ENCODE measurements at regions not wholly inside any gene's neighbourhood (a gene's known extent, or its start where the extent isn't known, plus 50 kb on each side); places are given as distances from the start of the nearest gene placed in this dataset.

GRCh38 chr5:89981878-89982773 is 427.4 kb downstream of the CETN3 start:
- no peak for DNase-seq

DNA sequence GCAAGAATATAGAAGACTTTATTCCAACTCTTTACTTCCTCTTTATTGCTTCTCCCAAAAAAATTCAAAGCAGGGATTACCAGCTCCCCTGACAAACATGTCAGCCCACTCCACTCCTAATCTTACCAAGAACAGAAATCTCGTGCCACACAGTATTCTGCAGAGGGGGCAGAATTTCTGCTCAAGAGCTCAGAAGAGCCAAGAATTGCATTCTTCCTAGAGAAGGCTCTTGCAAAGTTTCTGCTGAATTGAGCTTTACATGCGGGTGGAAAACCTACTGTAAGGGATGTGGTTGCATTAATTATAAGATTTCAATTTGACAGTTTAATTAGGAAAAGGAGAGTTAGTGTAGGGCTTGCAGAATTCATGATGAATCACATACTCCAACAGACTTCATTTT is 428.5 kb downstream of the CETN3 start:
- no peak for DNase-seq

GRCh38 chr5:89973516-89973915 is 436.0 kb downstream of the CETN3 start:
- DNase-seq, result no peak

DNA sequence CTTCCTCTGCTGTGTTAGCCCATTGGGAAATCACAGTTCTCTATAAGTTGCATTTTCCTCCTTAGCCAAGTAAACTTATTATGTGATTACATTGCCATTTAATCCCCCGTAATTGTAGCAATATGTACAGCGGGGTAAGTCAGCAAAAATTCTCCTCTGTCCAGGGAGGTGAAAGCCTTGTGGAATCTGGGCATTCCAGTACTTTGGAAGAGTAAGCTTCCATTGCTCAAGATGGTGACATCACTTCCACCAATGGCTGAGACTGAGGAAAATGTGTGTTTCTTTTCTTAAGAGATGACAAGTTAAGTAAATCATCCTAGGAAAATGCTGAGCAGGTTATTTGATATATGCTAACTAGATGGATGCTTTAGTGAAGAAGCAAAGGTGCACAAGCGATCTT is 436.7 kb downstream of the CETN3 start:
- DNase-seq, result no peak

DNA sequence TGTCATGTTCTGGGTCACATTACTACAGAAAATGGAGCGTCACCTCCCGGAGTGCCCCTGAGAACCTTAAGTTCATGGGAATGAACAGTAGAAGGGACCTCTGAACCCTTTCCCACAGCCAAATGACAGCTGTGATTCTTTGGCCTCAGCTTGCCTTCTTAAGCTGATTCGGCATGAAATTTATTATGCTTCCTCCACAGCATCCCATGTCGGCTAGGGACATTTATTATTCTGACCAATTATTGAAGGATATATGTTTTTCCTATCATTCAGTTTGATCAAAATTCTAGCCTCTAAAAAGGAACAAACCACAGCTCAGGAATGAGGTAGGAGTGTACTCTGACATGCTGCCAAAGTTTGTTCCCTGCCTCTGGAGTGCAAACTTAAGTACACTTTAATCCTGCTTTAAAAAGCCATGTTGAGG is 440.6 kb downstream of the CETN3 start:
- no peak for DNase-seq

DNA sequence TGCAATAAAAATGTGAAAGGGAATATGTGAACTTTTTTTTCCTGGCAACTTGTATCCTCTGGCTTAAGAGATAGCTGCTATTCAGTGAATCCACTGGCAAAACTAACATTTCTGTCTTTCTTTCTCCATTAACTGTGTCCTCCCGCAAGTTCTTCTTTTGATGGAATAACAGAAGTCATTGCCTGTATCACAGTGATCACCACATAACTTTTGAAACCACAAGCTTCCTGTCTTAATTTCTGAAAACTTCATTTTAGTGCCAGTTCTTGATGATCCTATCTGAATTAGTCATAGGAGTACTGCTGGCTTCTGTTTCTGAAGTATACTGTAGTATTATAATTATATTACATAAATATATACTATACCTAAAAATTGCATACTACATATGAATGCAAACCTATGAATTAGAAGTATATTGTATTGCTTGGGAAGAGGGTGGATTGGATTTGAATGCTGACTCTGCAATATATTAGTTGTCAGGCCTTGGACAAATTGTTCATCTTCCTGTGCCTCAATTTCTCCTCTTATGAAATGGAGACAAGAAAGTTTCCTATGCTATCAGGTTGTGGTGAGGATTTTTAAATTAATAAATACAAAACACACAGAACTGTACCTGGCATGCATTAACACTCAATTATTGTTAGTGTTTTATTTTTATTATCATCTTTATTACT is 441.6 kb downstream of the CETN3 start:
- DNase-seq, result no peak

DNA sequence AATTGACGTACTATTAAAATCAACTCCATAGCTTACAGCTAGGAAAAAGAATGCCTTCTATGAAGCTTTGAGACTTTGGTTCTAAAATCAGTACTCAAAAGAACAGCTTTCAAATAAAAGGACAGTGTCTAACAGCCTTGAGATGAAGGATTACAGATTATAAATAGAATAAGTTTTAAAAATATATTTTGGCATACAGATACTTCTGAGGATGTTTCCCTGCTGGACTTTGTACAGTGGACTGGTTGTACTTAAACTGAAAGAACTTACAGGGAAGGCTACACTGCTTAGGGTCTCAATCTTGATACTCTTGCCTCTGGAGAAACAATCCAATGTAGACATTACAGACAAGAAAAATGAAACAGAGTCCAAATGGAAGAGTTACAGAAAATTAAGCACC is 452.7 kb downstream of the CETN3 start:
- DNase-seq, result no peak

DNA sequence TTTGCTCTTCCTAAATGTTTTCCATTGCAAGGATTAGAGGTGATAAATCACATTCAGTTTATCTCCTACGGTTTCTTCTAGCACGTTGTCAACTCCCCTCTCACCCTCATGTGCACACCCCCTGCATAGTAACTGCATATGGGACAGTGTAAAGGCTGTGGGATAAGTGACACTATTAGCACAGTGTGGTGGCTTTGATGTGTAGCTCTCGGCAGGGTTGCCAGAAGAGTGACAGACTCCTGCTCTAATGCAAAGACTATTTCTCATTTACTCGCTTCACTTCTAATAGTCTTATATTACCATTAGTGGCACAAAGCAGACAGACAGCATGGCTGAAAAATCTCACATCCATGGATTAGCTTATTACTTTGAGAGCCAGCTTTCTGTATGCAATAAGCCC is 454.6 kb downstream of the CETN3 start:
- DNase-seq, result no peak

DNA sequence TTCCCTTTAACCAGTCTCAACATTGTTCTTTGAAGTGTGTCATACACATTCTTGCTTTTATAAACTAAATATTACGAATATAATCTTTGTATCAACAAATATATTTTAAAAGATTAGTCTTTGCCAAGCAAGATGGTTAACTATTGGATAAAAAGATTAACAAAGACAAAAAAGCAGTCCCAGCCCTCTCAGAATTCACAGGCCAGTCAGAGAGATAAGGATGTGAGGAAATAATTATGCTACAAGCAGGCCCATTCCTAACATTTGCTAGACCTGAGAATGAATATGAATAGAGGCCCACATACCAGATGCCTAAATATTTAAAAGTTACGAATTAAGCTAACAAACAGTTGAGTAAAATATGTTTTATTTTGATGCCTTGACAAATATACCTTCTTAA is 457.7 kb downstream of the CETN3 start:
- DNase-seq, result no peak

DNA sequence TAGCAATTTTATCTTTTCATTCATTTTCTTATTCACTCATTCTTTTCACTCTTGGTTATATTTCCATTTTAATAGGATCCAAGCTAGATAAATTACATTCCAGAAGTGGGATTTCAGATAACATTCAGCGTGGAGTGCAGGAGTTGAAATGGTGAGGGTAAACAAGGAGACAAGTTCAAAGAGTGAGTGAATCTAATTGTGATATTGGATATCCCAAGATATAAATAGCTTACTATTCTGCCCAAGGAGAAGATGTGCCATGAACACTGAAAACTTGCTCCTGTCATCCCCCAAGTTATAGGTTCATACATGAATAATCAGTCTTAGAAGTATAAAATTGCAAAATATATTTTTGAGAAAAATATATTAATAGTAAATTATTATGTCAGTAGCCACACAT is 459.3 kb downstream of the CETN3 start:
- DNase-seq, result no peak

- DNase-seq, result no peak
These were observed 460.6 kb downstream of the CETN3 start for GRCh38 chr5:89948977-89949376.

DNA sequence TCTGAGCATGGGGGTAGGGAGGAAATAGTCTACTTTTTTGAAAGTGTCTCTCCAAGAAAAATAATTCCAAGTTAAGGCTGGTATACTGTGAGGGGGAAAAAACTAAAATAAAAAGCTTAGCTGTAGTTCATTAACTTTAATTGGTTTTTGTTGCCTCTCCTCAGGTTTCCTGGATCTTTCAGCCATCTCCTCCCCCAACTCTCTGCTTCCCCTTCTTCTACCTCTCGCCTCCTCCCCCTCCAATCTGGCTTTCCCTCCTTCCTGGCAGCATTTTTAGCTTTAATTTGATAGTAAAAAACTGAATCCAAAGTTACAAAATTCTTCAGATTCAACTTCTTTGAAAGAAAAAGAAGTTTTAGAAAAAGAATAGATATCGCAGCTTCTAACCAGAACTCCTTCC is 462.6 kb downstream of the CETN3 start:
- no peak for DNase-seq

DNA sequence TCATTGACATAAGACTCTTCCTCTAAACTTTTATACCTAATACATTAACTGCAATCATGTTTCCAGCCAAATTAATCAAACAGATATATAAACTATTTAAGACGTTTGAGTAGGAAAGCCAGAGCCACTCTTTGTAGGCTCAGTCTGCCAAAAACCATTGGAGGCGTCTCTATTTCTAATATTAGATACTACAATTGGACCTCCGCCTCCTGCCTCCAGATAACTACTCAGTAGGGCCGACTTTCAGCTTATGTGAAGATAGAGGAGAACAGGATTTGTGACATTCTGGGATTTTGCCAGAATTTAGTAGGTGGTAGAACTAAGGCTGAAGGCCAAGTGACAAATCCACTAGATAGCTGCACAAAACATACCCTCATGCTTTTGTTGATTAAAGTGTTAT is 463.0 kb downstream of the CETN3 start:
- DNase-seq, result no peak

- DNase-seq, result no peak
These were observed 467.4 kb downstream of the CETN3 start for GRCh38 chr5:89942171-89942570.

- no peak for DNase-seq
These were observed 473.0 kb downstream of the CETN3 start for GRCh38 chr5:89936576-89936975.

GRCh38 chr5:89934069-89934468 is 475.5 kb downstream of the CETN3 start:
- no peak for DNase-seq

- no peak for DNase-seq
These were observed 476.8 kb downstream of the CETN3 start for GRCh38 chr5:89932771-89933181.

DNA sequence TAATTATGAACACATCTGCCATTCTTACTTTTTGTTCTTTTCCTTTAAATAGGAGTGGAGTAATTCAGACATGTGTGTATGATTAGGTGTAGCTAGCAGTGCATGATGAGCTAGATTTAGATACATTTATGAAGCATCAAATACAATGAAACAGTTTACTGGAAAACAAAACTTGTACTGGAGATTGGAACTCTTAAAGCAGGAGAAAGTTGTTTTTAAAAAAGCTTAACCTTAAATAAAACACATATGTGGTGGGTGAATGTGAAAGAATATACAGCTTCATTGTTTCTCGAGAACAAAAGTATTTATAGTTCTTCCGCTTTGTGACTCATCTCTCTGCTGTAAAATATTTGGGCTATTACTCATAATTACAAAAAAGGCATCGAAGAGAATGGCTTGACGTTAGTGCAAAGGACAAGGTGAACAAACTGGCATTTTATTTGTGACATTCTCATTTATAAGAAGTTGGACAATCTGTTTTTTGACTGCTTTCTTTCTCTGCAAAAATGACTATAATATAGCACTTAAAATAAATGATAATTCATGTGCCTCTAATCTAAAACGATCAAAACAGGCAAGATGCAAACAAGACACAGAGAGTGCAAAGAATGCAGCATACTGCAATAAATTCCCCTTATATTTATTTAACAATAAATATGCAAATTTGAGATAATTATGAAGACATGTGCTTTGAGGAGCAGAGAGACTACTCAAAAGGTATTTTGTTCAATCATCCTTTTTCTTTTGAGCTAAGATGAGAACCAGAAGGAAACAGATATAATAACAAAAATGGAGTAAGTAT is 478.8 kb downstream of the CETN3 start:
- no peak for DNase-seq

DNA sequence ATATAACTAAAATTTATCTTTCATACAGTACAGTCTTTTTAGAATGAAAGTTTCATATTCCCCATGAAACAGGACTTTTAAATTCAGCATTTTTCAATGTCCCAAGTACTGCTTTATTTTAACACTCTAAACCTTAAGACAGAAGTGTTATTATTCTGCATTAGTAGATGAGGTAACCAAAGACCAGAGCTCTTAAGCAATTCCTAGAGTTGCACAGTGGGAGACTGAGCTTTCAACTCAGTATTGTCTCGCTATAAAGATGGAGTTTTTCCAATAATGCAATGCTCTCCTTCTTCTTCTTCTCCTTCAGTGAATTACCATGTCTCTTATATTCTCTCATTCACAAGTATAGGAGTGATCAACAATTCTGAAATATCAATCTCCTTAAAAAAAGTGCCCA is 479.7 kb downstream of the CETN3 start:
- DNase-seq, result no peak

DNA sequence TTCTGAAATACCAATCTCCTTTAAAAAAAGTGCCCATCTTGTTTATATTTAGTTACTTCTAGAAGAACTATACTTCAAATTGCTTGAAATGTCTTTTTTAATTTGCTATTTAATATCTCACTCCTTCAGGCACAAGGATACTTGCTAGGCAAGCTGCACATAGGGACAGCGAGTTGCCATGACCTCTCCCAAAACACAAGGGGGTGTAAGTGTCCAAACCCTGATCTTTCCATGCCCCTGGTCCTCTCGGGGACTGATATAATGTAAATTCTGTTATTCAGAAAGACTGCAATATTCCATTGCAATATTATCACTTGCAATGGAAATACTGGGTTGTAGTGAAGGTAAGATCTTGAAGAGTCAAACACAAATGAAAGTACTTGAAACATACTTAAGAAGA is 480.4 kb downstream of the CETN3 start:
- DNase-seq, result no peak

- no peak for DNase-seq
These were observed 487.4 kb downstream of the CETN3 start for GRCh38 chr5:89922161-89922560.

DNA sequence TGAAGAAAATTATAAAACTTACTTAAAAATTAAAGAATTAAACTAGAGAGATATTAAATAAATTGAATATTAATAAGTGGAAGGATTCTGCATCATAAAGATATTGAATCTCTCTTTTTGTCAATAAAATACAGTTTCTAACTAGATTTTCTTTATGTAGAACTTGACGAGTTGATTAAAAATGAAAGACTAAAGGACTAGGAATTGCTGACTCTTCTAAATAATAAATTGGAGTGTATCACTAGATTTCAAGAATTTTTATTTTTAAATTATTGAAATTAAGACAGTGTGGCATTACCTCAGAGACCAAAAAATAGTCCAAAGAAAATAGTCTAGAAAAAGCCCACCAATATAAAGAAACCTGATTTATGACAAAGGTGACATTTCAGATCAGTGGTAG is 492.4 kb downstream of the CETN3 start:
- no peak for DNase-seq

DNA sequence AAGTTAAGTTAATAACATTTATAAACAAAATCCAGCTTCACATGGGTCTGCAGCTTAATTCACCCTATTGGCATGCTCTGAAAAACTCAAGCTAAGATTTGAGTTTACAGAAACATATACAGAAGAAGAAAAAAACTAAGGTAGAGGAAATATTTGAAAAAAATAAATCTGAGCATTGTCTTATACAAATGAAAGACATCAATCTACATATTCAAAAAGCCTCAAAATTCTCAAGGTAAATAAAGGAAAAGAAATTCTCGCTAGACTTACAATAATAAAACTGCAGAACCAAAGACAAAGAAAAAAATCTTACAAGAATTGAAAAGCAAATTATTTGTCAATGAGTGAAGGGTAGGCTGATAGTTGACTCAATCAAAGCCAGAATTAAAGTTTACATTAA is 493.4 kb downstream of the CETN3 start:
- no peak for DNase-seq

DNA sequence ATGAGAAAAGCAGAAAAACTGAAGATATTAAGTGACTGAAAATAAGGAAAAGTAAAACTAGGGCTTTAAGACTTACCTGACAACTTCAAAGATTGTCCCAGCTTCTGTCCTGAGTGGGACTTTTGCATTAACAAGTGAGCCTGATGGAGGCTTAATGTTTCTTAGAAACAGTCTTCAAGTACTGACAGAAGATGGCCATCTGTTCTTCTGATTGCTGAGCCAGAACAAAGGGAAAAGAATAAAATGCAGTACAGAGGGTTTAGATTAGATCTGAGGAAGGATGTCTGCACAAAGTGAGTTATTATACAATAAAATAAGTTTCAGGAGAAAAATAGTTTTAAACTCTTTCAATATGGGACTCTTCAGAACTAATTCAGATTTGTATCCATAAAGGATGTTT is 500.7 kb downstream of the CETN3 start:
- no peak for DNase-seq
